ENCODE measurements at regions not wholly inside any gene's neighbourhood (a gene's known extent, or its start where the extent isn't known, plus 50 kb on each side); places are given as distances from the start of the nearest gene placed in this dataset.

GRCh38 chr7:113004726-113005454 is 81.7 kb downstream of the GPR85 start:
- no peak for TF ChIP-seq CTCF (IDR thresholded peaks at IDR 0.05)
- no peak for TF ChIP-seq ZFX (IDR thresholded peaks at IDR 0.05; ENCODE audit: borderline replicate concordance)

Data from 22Rv1 (cell line).